ENCODE measurements at regions not wholly inside any gene's neighbourhood (a gene's known extent, or its start where the extent isn't known, plus 50 kb on each side); places are given as distances from the start of the nearest gene placed in this dataset.

- H3K9me3 ChIP-seq (replicated peaks in 1 of 2; ENCODE audit: control insufficient read depth in 1 of 2, insufficient read depth in 1 of 2, low read length in 2 of 2) = peaks cover 0 to 5% of the 10 kb centered on the region in 2 donors
Observed at GRCh38 chr10:61299156-61299555, 154.0 kb downstream of the TMEM26 start.

GRCh38 chr10:61298194-61298593 lies 155.0 kb downstream of the TMEM26 start:
- no peak for TF ChIP-seq CTCF (IDR thresholded peaks at IDR 0.05)
- no peak overlapping the region for H3K9ac ChIP-seq (ENCODE audit: insufficient read depth, low read length, poor library complexity, severe bottlenecking)
- no peaks in the 10 kb centered on the region for H3K4me1 ChIP-seq (ENCODE audit: control insufficient read depth in 1 of 2, insufficient read depth in 2 of 2, low read length in 2 of 2)
- no peak overlapping the region for H3K4me2 ChIP-seq (replicated peaks; ENCODE audit: extremely low read depth, low read length, poor library complexity, severe bottlenecking)
- no peak for DNase-seq
- WGBS (ENCODE audit: insufficient coverage) = no CpG with 5 or more reads among the region's 3 CpGs
- H3K9me3 ChIP-seq (replicated peaks in 1 of 2; ENCODE audit: control insufficient read depth in 1 of 2, insufficient read depth in 1 of 2, low read length in 2 of 2) = peaks cover 0 to 5% of the 10 kb centered on the region in 2 donors
- no peaks in the 10 kb centered on the region for H3K36me3 ChIP-seq (replicated peaks in 1 of 2; ENCODE audit: control insufficient read depth in 1 of 2, insufficient read depth in 2 of 2, low read length in 2 of 2)
- no peaks in the 10 kb centered on the region for H3K27me3 ChIP-seq (ENCODE audit: control insufficient read depth in 2 of 2, insufficient read depth in 2 of 2, low read length in 2 of 2)
- no peak overlapping the region for H3K4me3 ChIP-seq (replicated peaks in 1 of 3; ENCODE audit: low read depth in 2 of 3, low read length in 3 of 3)
- Mint-ChIP-seq H3K4me3 (no peak overlapping the region), H3K9me3 (peaks cover 6 to 13% (median 10%) of the 10 kb centered on the region in 7 donors), H3K4me1 (no peaks in the 10 kb centered on the region), H3K27me3 (ENCODE audit: low read depth in 3 of 3) (no peaks in the 10 kb centered on the region), H3K36me3 (no peaks in the 10 kb centered on the region), H3K27ac (no peak overlapping the region)
- no peaks in the 10 kb centered on the region for H4K20me1 ChIP-seq (ENCODE audit: insufficient read depth, low read length)
- H3K79me2 ChIP-seq (ENCODE audit: insufficient read depth, low read length) = no peaks in the 10 kb centered on the region
- intact Hi-C loops (cut with micrococcal nuclease) = no loop called here
- H3K27ac ChIP-seq (ENCODE audit: low read depth in 1 of 2, low read length in 2 of 2) = no peak overlapping the region
- no peak overlapping the region for H2AFZ ChIP-seq (ENCODE audit: insufficient read depth, low read depth, low read length, poor library complexity, severe bottlenecking)

More at GRCh38 chr10:61299156-61299555, 154.0 kb downstream of the TMEM26 start:
- no peak overlapping the region for H3K27ac Mint-ChIP-seq
- Histone ChIP-seq H3K9ac (ENCODE audit: insufficient read depth, low read length, poor library complexity, severe bottlenecking) (no peak overlapping the region), H3K36me3 (replicated peaks in 1 of 2; ENCODE audit: control insufficient read depth in 1 of 2, insufficient read depth in 2 of 2, low read length in 2 of 2) (no peaks in the 10 kb centered on the region), H3K4me3 (replicated peaks in 1 of 3; ENCODE audit: low read depth in 2 of 3, low read length in 3 of 3) (no peak overlapping the region), H3K4me1 (ENCODE audit: control insufficient read depth in 1 of 2, insufficient read depth in 2 of 2, low read length in 2 of 2) (no peaks in the 10 kb centered on the region), H4K20me1 (ENCODE audit: insufficient read depth, low read length) (no peaks in the 10 kb centered on the region), H3K27ac (ENCODE audit: low read depth in 1 of 2, low read length in 2 of 2) (no peak overlapping the region), H3K4me2 (replicated peaks; ENCODE audit: extremely low read depth, low read length, poor library complexity, severe bottlenecking) (no peak overlapping the region), H2AFZ (ENCODE audit: insufficient read depth, low read depth, low read length, poor library complexity, severe bottlenecking) (no peak overlapping the region), H3K79me2 (ENCODE audit: insufficient read depth, low read length) (no peaks in the 10 kb centered on the region), H3K27me3 (ENCODE audit: control insufficient read depth in 2 of 2, insufficient read depth in 2 of 2, low read length in 2 of 2) (no peaks in the 10 kb centered on the region)
- WGBS (ENCODE audit: insufficient coverage) = no CpG with 5 or more reads among the region's 2 CpGs
- DNase-seq = no peak
- no peak overlapping the region for H3K4me3 Mint-ChIP-seq
- no peaks in the 10 kb centered on the region for H3K27me3 Mint-ChIP-seq (ENCODE audit: low read depth in 3 of 3)
- peaks cover 6 to 13% (median 10%) of the 10 kb centered on the region in 7 donors for H3K9me3 Mint-ChIP-seq
- intact Hi-C loops (cut with micrococcal nuclease) = no loop called here
- no peaks in the 10 kb centered on the region for H3K36me3 Mint-ChIP-seq
- no peaks in the 10 kb centered on the region for H3K4me1 Mint-ChIP-seq
- TF ChIP-seq CTCF (IDR thresholded peaks at IDR 0.05) = no peak

Measured in CD14-positive monocyte (primary cell).